GM12892 (cell line): ENCODE measurements at regions not wholly inside any gene's neighbourhood (a gene's known extent, or its start where the extent isn't known, plus 50 kb on each side); places are given as distances from the start of the nearest gene placed in this dataset.

Experiments
- POLR2A ChIP-seq: IDR thresholded peaks from 2 replicates; pipeline ENCODE4 v1.6.1; 2011; ENCODE audit warnings: low read depth, low read length, control low read depth
- TAF1 ChIP-seq: IDR thresholded peaks from 2 replicates; pipeline ENCODE4 v1.6.1; 2011; ENCODE audit warnings: low read depth, mild to moderate bottlenecking, control low read depth, low read length, borderline replicate concordance

DNA sequence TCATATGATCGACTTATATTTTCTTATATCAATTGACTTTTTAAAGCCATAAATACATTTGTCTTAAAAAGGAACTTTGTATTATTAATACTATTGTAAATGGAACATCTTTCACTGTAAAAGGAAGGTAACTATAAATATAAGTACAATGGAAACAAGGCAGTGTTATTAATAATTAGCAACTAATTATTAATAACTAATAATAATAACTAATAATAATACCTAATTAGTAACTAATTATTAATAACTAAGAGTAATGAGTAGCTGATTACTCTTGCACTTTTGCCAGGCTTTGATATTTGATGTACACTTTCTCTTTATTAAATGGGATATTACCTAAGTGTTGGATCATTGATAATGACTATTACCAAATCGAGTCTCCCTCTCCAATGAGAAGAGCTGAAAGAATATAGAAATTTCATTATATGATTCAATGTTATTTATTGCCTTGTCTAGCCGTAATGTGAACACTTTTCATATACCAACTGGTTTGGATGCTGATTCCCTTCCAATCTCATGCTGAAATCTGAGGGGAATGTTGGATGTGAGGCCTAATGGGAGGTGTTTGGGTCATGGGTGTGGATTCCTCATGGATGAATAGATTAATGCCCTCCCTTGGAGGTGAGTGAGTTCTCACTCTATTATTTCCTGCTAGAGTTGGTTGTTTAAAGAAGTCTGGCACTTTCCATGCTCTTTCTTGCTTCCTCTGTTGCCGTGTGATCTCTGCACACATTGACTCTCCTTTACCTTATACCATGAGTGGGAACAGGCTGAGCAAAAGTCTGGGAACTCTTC lies 202.1 kb upstream of the ZBTB20 start:
- TF ChIP-seq TAF1: no peak
- no peak for TF ChIP-seq POLR2A
